ENCODE measurements at regions not wholly inside any gene's neighbourhood (a gene's known extent, or its start where the extent isn't known, plus 50 kb on each side); places are given as distances from the start of the nearest gene placed in this dataset.

GRCh38 chr6:55696501-55696900 is 117.5 kb upstream of the HMGCLL1 start:
- no peak overlapping the region for H3K4me3 ChIP-seq
- H3K36me3 ChIP-seq: no peaks in the 10 kb centered on the region
- no peaks in the 10 kb centered on the region for H3K27me3 ChIP-seq (ENCODE audit: low read depth)
- peaks cover 6% of the 10 kb centered on the region for H3K4me1 ChIP-seq
- DNase-seq: no peak
- no peak overlapping the region for H3K27ac ChIP-seq (replicated peaks)
- no peak for TF ChIP-seq CTCF (IDR thresholded peaks at IDR 0.05; ENCODE audit: borderline replicate concordance)
- H3K9me3 ChIP-seq (replicated peaks): no peaks in the 10 kb centered on the region
- intact Hi-C loops (cut with micrococcal nuclease): no loop called here

GRCh38 chr6:55696041-55696440 is 117.0 kb upstream of the HMGCLL1 start:
- peaks cover 6% of the 10 kb centered on the region for H3K4me1 ChIP-seq
- intact Hi-C loops (cut with micrococcal nuclease): no loop called here
- DNase-seq: no peak
- H3K27me3 ChIP-seq (ENCODE audit: low read depth): no peaks in the 10 kb centered on the region
- no peaks in the 10 kb centered on the region for H3K36me3 ChIP-seq
- H3K27ac ChIP-seq (replicated peaks): no peak overlapping the region
- no peaks in the 10 kb centered on the region for H3K9me3 ChIP-seq (replicated peaks)
- H3K4me3 ChIP-seq: no peak overlapping the region
- TF ChIP-seq CTCF (IDR thresholded peaks at IDR 0.05; ENCODE audit: borderline replicate concordance): no peak

GRCh38 chr6:55694759-55695158 is 115.8 kb upstream of the HMGCLL1 start:
- Histone ChIP-seq H3K4me3 (no peak overlapping the region), H3K27ac (replicated peaks) (no peak overlapping the region), H3K9me3 (replicated peaks) (no peaks in the 10 kb centered on the region), H3K36me3 (no peaks in the 10 kb centered on the region), H3K27me3 (ENCODE audit: low read depth) (no peaks in the 10 kb centered on the region), H3K4me1 (peaks cover 6% of the 10 kb centered on the region)
- intact Hi-C loops (cut with micrococcal nuclease): no loop called here
- no peak for TF ChIP-seq CTCF (IDR thresholded peaks at IDR 0.05; ENCODE audit: borderline replicate concordance)
- no peak for DNase-seq

- H3K4me1 ChIP-seq: peaks cover 6% of the 10 kb centered on the region
- no peak overlapping the region for H3K4me3 ChIP-seq
- H3K27me3 ChIP-seq (ENCODE audit: low read depth): no peaks in the 10 kb centered on the region
- intact Hi-C loops (cut with micrococcal nuclease): no loop called here
- peak; percentile 22 for DNase-seq
- H3K27ac ChIP-seq (replicated peaks): no peak overlapping the region
- peaks cover under 1% of the 10 kb centered on the region for H3K9me3 ChIP-seq (replicated peaks)
- no peak for TF ChIP-seq CTCF (IDR thresholded peaks at IDR 0.05; ENCODE audit: borderline replicate concordance)
- H3K36me3 ChIP-seq: no peaks in the 10 kb centered on the region
Observed at GRCh38 chr6:55694148-55694547, 115.2 kb upstream of the HMGCLL1 start.

DNA sequence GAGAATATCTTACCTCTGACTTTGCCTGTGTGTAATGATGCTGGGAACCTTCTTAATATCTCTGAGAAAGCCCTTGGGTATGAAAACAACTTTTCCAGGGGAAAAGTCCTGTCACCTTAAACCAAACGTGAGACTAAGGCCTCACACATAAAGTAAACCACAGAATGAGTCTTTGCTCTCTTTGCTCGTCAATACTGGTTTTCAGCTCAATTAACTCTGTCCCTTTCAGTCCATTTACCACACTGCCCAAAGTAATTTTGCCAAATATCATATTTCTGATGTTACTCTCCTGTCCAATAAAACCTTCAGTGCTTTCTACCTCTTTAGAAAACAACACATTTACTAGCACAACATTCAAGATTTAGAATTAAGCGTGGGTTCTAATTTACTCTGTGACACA is 100.5 kb upstream of the HMGCLL1 start:
- no peaks in the 10 kb centered on the region for H3K4me1 ChIP-seq
- no peaks in the 10 kb centered on the region for H3K27me3 ChIP-seq (ENCODE audit: low read depth)
- H3K27ac ChIP-seq (replicated peaks): no peak overlapping the region
- intact Hi-C loops (cut with micrococcal nuclease): no loop called here
- DNase-seq: no peak
- no peaks in the 10 kb centered on the region for H3K36me3 ChIP-seq
- no peak for TF ChIP-seq CTCF (IDR thresholded peaks at IDR 0.05; ENCODE audit: borderline replicate concordance)
- peaks cover 6% of the 10 kb centered on the region for H3K9me3 ChIP-seq (replicated peaks)
- no peak overlapping the region for H3K4me3 ChIP-seq

Data from left ventricle myocardium inferior (tissue), 1 donor.